ENCODE measurements at regions not wholly inside any gene's neighbourhood (a gene's known extent, or its start where the extent isn't known, plus 50 kb on each side); places are given as distances from the start of the nearest gene placed in this dataset.

- no peak overlapping the region for H3K4me3 ChIP-seq
- ATAC-seq = no peak
- intact Hi-C loops (cut with DNase I) = no loop called here
- WGBS (ENCODE audit: insufficient coverage, low coverage, low lambda C conversion rate, missing lambda C conversion rate) = 60% methylated on average over 1 of the region's 1 CpG
- H3K36me3 ChIP-seq = no peaks in the 10 kb centered on the region
- TF ChIP-seq POLR2A (IDR thresholded peaks at IDR 0.05) (no peak), CTCF (IDR thresholded peaks at IDR 0.05) (no peak)
- DNase-seq = no peak
- no peaks in the 10 kb centered on the region for H3K4me1 ChIP-seq
- H3K27ac ChIP-seq = no peak overlapping the region
- no peaks in the 10 kb centered on the region for H3K27me3 ChIP-seq
- H3K9me3 ChIP-seq = no peaks in the 10 kb centered on the region
These were observed 196.9 kb downstream of the KITLG start for GRCh38 chr12:88383405-88383804.

- Histone ChIP-seq H3K27ac (no peak overlapping the region), H3K4me3 (no peak overlapping the region), H3K4me1 (no peaks in the 10 kb centered on the region), H3K27me3 (no peaks in the 10 kb centered on the region), H3K36me3 (no peaks in the 10 kb centered on the region), H3K9me3 (no peaks in the 10 kb centered on the region)
- DNase-seq (no peak), ATAC-seq (no peak)
- TF ChIP-seq CTCF (IDR thresholded peaks at IDR 0.05) (no peak), POLR2A (IDR thresholded peaks at IDR 0.05) (no peak)
- intact Hi-C loops (cut with DNase I) = no loop called here
- 83% methylated on average over 4 of the region's 4 CpGs for whole genome bisulfite sequencing (ENCODE audit: insufficient coverage, low coverage, low lambda C conversion rate, missing lambda C conversion rate)
These were observed 191.4 kb downstream of the KITLG start for GRCh38 chr12:88388566-88389540.

GRCh38 chr12:88390811-88391210 is 189.5 kb downstream of the KITLG start:
- no peaks in the 10 kb centered on the region for H3K27me3 ChIP-seq
- H3K9me3 ChIP-seq = no peaks in the 10 kb centered on the region
- H3K4me1 ChIP-seq = no peaks in the 10 kb centered on the region
- DNase-seq (no peak), ATAC-seq (no peak)
- no peak overlapping the region for H3K27ac ChIP-seq
- WGBS (ENCODE audit: insufficient coverage, low coverage, low lambda C conversion rate, missing lambda C conversion rate) = 49% methylated on average over 3 of the region's 3 CpGs
- TF ChIP-seq POLR2A (IDR thresholded peaks at IDR 0.05) (no peak), CTCF (IDR thresholded peaks at IDR 0.05) (no peak)
- H3K4me3 ChIP-seq = no peak overlapping the region
- no peaks in the 10 kb centered on the region for H3K36me3 ChIP-seq
- intact Hi-C loops (cut with DNase I) = no loop called here

- Histone ChIP-seq H3K4me3 (no peak overlapping the region), H3K27me3 (no peaks in the 10 kb centered on the region), H3K27ac (no peak overlapping the region), H3K36me3 (no peaks in the 10 kb centered on the region), H3K9me3 (no peaks in the 10 kb centered on the region), H3K4me1 (no peaks in the 10 kb centered on the region)
- DNase-seq = no peak
- intact Hi-C loops (cut with DNase I) = no loop called here
- no peak for ATAC-seq
- WGBS (ENCODE audit: insufficient coverage, low coverage, low lambda C conversion rate, missing lambda C conversion rate) = 18% methylated on average over 1 of the region's 1 CpG
- TF ChIP-seq POLR2A (IDR thresholded peaks at IDR 0.05) (no peak), CTCF (IDR thresholded peaks at IDR 0.05) (no peak)
These were observed 188.7 kb downstream of the KITLG start for GRCh38 chr12:88391556-88391955.
